ENCODE measurements at regions not wholly inside any gene's neighbourhood (a gene's known extent, or its start where the extent isn't known, plus 50 kb on each side); places are given as distances from the start of the nearest gene placed in this dataset.
"Not testable (repeated sequence)": the region's sequence is repeated elsewhere in the genome, so short reads cannot be mapped to it uniquely, and the experiment has no call there.

DNA sequence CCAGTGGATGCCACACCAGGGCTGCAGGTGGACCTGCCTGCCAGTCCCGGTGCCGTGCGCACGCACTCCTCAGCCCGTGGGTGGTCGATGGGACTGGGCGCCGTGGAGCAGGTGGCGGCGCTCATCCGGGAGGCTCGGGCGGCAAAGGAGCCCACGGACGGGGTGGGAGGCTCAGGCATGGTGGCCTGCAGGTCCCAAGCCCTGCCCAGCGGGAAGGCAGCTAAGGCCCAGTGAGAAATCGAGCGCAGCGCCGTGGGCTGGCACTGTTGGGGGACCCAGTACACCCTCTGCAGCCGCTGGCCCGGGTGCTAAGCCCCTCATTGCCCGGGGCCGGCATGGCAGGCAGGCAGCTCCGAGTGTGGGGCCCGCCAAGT lies 1171.8 kb upstream of the B3GALT2 start:
- Histone ChIP-seq H3K9me3 (no peaks in the 10 kb centered on the region), H3K27me3 (ENCODE audit: low read depth) (no peaks in the 10 kb centered on the region), H3K4me3 (no peak overlapping the region), H3K4me1 (no peaks in the 10 kb centered on the region), H3K36me3 (replicated peaks) (no peaks in the 10 kb centered on the region)
- no peak for DNase-seq (ENCODE audit: low spot score in 2 of 2)
- in situ Hi-C loops (cut with MboI; ENCODE audit: low sequenced_read_pairs): no loop called here

DNA sequence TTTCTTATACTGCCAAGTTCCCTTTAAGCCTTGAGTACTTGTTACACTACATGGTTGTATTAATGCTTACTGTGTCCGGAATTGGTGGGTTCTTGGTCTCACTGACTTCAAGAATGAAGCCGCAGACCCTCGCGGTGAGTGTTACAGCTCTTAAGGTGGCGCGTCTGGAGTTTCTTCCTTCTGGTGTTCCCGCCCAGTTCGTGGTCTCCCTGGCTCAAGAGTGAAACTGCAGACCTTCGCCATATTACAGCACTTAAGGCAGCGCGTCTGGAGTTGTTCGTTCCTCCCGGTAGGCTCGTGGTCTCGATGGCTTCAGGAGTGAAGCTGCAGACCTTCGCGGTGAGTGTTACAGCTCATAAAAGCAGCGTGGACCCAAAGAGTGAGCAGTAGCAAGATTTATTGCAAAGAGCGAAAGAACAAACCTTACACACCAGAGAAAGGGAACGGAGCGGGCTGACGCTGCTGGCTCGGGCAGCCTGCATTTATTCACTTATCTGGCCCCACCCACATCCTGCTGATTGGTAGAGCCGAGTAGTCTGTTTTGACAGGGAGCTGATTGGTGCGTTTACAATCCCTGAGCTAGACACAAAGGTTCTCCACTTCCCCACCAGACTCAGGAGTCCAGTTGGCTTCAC lies 1171.3 kb upstream of the B3GALT2 start:
- H3K27me3 ChIP-seq (ENCODE audit: low read depth); in situ Hi-C loops (cut with MboI; ENCODE audit: low sequenced_read_pairs); H3K9me3 ChIP-seq; H3K36me3 ChIP-seq (replicated peaks); H3K4me1 ChIP-seq; DNase-seq (ENCODE audit: low spot score in 2 of 2); H3K4me3 ChIP-seq: not testable (repeated sequence)

DNA sequence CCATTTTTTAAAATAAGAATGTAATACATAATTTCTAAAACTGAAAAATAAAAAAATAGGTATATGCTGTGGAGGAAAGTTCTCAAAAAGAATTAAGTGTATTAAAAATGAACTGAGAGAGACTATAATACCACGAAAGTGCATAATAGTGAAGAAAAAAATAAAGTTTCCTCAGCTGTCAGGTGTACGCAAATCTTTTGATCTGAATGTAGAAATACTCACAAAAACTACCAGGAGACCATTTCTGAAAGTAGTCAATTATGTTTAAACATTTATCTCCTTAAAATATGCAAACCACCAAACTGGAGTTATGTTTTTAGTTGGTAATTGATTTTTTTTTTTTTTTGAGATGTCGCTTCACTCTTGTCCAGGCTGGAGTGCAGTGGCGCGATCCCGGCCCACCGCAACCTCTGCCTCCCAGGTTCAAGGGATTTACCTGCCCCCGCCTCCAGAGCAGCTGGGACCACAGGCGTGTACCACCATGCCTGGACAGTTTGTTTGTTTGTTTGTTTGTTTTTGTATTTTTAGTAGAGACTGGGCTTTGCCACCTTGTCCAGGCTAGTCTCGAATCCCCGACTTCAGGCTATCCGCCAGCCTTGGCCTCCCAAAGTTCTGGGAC lies 1169.2 kb upstream of the B3GALT2 start:
- no peak for DNase-seq (ENCODE audit: low spot score in 2 of 2)
- in situ Hi-C loops (cut with MboI; ENCODE audit: low sequenced_read_pairs): no loop called here

DNA sequence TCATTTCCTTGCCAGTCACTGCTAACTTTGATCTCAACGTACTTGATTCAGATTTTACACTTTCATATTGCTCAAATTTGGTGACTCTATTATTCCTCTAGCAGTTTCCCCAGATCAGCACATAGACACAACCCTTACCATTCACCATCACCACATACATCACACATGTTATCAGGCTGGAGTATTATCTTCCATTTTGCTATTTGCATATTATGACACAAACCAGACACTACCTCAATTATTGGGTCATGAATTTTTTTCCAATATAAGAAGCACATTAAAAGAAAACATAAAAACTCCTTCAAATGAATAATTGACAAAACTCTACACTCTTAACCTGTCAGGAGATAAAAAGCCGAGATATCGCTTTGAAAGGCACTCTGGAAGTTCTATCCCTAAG lies 1166.7 kb upstream of the B3GALT2 start:
- Histone ChIP-seq H3K4me3 (no peak overlapping the region), H3K36me3 (replicated peaks) (no peaks in the 10 kb centered on the region), H3K4me1 (no peaks in the 10 kb centered on the region), H3K9me3 (no peaks in the 10 kb centered on the region), H3K27me3 (ENCODE audit: low read depth) (no peaks in the 10 kb centered on the region)
- DNase-seq (ENCODE audit: low spot score in 2 of 2): no peak
- in situ Hi-C loops (cut with MboI; ENCODE audit: low sequenced_read_pairs): no loop called here

More for the DNA sequence above, 1169.2 kb upstream of the B3GALT2 start:
- Histone ChIP-seq H3K36me3 (replicated peaks) (no peaks in the 10 kb centered on the region), H3K27me3 (ENCODE audit: low read depth) (no peaks in the 10 kb centered on the region), H3K9me3 (no peaks in the 10 kb centered on the region), H3K4me3 (no peak overlapping the region), H3K4me1 (no peaks in the 10 kb centered on the region)

DNA sequence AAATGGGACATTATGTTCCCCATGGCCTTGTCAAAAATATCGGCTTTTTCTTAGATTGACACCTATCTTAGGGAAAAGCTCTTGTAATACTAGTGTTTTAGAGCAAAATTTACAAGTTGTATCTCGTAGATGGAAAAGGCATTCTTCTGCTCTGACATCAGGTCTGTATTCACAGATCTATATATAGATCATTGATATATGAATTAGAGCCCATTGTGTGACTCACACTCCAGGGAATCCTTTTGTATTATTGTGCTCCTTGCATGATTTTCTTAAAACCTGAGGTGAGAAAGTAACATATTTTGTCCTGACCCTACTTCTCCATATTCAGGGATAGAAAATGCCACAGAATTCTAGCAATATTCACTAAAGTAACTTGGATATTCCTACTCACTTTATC lies 1160.8 kb upstream of the B3GALT2 start:
- H3K4me1 ChIP-seq: no peaks in the 10 kb centered on the region
- no peaks in the 10 kb centered on the region for H3K9me3 ChIP-seq
- H3K36me3 ChIP-seq (replicated peaks): no peaks in the 10 kb centered on the region
- in situ Hi-C loops (cut with MboI; ENCODE audit: low sequenced_read_pairs): no loop called here
- no peak overlapping the region for H3K4me3 ChIP-seq
- H3K27me3 ChIP-seq (ENCODE audit: low read depth): no peaks in the 10 kb centered on the region
- DNase-seq (ENCODE audit: low spot score in 2 of 2): no peak

DNA sequence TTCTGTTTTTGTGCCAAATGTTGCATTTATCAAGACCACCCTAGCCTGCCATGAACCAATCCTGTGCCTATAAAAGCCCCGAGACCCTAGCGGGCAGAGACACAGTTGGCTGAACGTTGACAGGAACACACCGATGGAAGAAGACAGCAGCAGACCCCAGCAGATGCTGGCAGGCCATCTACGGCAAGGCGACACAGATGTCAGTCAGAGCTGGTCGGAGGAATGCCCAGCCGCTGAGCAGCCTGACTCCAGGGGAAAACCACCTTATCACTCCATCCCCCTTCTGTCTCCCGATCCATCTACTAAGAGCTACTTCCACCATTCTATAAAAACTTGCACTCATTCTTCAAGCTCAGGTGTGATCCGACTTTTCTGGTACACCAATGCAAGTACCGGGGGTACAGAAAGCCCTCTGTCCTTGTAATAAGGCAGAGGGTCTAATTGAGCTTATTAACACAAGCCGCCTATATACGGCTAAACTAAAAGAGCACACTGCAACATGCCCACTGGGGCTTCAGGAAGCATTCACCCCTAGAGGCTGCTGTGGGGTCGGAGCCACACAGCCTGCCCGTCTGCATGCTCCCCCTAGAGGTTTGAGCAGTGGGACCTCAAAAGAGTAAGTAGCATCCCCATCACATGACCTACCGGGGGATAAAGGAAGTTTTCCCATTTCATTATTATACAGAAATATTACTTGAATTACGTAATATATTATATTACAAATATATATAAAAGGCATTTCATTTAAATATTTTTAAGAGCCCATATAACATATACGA lies 1156.3 kb upstream of the B3GALT2 start:
- no peak overlapping the region for H3K4me3 ChIP-seq
- in situ Hi-C loops (cut with MboI; ENCODE audit: low sequenced_read_pairs): no loop called here

DNA sequence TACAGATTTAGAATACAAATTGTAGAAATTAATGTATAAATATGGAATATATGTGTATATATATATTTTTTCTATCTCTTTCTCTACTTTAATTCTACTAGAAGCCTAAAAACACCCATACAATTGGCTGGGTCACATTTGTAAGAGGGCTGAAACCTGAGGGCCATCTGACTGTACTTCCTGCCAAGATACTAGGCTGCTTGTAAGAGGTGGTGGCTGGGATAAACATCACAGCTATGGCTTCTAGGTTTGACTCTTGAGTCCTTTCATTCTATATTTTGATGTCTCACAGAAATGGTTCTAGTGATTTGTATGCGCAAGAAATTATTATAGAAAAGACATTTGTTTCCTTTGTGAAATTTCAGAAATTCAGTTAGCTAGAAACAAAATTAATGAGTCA lies 1155.2 kb upstream of the B3GALT2 start:
- H3K4me3 ChIP-seq: no peak overlapping the region
- no peaks in the 10 kb centered on the region for H3K4me1 ChIP-seq
- in situ Hi-C loops (cut with MboI; ENCODE audit: low sequenced_read_pairs): no loop called here
- no peaks in the 10 kb centered on the region for H3K27me3 ChIP-seq (ENCODE audit: low read depth)
- H3K9me3 ChIP-seq: no peaks in the 10 kb centered on the region
- DNase-seq (ENCODE audit: low spot score in 2 of 2): no peak
- no peaks in the 10 kb centered on the region for H3K36me3 ChIP-seq (replicated peaks)

More for the DNA sequence above, 1156.3 kb upstream of the B3GALT2 start:
- peak in 1 of 2 experiments; percentile 24 for DNase-seq (ENCODE audit: low spot score in 2 of 2)
- Histone ChIP-seq H3K27me3 (ENCODE audit: low read depth) (no peaks in the 10 kb centered on the region), H3K9me3 (no peaks in the 10 kb centered on the region), H3K4me1 (no peaks in the 10 kb centered on the region), H3K36me3 (replicated peaks) (no peaks in the 10 kb centered on the region)

DNA sequence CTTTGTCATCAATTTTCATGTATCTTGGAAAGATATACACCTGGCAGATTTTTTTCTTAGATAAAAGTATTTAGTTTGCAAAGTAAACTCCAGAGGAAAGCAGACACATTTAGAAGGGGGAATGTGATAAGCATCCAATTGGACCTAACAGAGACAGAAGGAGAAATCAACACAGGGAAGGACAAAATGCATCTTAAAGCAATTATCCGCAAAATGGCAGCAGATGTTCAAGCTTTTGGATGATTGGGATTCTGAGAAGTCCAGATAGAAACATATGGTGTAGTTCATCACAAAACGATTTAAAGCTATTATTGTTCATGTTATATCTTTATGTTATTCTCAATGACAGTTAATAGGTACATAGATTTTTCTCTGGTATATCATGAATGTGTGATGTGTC lies 1153.1 kb upstream of the B3GALT2 start:
- Histone ChIP-seq H3K9me3 (no peaks in the 10 kb centered on the region), H3K4me3 (no peak overlapping the region), H3K36me3 (replicated peaks) (no peaks in the 10 kb centered on the region), H3K27me3 (ENCODE audit: low read depth) (no peaks in the 10 kb centered on the region), H3K4me1 (no peaks in the 10 kb centered on the region)
- no peak for DNase-seq (ENCODE audit: low spot score in 2 of 2)
- in situ Hi-C loops (cut with MboI; ENCODE audit: low sequenced_read_pairs): no loop called here

DNA sequence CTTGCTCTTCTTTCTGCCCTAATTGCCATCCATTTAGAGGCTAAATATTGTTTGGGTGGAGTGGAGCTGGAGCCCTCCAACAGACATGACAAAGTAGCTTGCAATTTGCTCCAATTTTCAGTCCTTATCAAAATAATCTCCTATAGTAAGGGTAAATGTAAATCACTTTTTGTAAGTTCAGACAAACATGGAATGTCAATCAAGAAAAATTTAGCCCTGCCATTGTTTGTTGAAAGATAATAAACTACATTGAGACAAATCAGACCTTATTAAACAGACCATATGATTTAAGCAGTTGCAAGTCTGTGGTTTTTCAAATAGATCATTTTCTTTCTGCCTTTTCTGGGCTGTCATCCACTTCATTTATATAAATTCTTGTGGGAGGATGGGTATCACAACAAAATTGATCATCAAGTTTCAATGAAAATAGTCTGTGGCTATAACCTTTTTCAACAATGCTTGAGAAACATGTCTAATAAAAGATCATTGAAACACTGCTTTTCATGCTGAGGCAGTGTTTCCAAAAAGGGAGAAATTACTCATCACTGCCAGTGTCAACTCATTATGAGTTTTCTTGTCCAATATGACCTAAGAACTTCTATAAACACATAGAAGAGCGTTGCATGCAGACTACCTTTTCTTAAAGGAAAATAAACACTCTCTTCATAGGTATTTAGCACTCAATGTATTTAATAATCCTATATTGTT lies 1152.0 kb upstream of the B3GALT2 start:
- no peak overlapping the region for H3K4me3 ChIP-seq
- no peaks in the 10 kb centered on the region for H3K27me3 ChIP-seq (ENCODE audit: low read depth)
- no peaks in the 10 kb centered on the region for H3K9me3 ChIP-seq
- no peaks in the 10 kb centered on the region for H3K4me1 ChIP-seq
- in situ Hi-C loops (cut with MboI; ENCODE audit: low sequenced_read_pairs): no loop called here
- no peaks in the 10 kb centered on the region for H3K36me3 ChIP-seq (replicated peaks)
- DNase-seq (ENCODE audit: low spot score in 2 of 2): no peak

DNA sequence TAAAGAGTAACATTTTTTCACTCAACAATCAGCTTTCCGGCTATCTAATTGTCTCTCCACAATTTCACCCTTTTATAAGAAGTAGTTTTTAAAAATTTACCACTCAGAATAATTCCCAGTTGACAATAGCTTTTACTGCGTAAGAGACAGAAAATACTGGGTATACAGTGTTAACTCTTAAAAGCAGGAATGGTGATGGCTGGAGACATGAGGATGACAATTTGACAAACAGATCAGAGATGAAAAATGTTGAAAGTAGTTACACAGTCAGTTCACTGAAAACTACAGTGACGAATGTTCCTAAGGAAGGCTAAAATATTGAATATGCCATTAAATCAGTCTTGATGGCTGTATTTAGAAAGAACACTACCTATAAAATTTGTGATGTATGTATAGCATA lies 1146.8 kb upstream of the B3GALT2 start:
- H3K4me3 ChIP-seq: no peak overlapping the region
- in situ Hi-C loops (cut with MboI; ENCODE audit: low sequenced_read_pairs): no loop called here
- H3K27me3 ChIP-seq (ENCODE audit: low read depth): no peaks in the 10 kb centered on the region
- no peaks in the 10 kb centered on the region for H3K9me3 ChIP-seq
- no peak for DNase-seq (ENCODE audit: low spot score in 2 of 2)
- H3K36me3 ChIP-seq (replicated peaks): no peaks in the 10 kb centered on the region
- no peaks in the 10 kb centered on the region for H3K4me1 ChIP-seq

DNA sequence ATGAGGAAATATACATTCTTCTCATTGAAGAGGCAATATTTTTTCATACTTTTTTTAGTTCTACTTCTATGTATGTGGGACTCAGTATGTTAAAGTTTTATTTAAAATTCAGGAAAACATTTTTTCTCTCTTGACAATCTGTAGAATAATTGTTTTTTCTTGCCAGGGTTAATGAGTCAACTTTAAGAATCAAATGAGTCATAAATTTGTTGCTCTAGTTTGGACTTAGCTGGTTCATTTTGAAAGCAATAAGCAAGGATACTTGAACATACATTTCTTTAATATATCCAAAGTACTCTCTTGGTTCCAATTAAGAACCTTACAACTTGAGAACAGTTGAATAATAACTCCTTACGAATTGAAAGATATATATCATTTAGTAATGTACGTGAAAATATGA lies 1145.3 kb upstream of the B3GALT2 start:
- Histone ChIP-seq H3K4me3 (no peak overlapping the region), H3K9me3 (no peaks in the 10 kb centered on the region), H3K27me3 (ENCODE audit: low read depth) (no peaks in the 10 kb centered on the region), H3K4me1 (no peaks in the 10 kb centered on the region), H3K36me3 (replicated peaks) (no peaks in the 10 kb centered on the region)
- no peak for DNase-seq (ENCODE audit: low spot score in 2 of 2)
- in situ Hi-C loops (cut with MboI; ENCODE audit: low sequenced_read_pairs): no loop called here

DNA sequence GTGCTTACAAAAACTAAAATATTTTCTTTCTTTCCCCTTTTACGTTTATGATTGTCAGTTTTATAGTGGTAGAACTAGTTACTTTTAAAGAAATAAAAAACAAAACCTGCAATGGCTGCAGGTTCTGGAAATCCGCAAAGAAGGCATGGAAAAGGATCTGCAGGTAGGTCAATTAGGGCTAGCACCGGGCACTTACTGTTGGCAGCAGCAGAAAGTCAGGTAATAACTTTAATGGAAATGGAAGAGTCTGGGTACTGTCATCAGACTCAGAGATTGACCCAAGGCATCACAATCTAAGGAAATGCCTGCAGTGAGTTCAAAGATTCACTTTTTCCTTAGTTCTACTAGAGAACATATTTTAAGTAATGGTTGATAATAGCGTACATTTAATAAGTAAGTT lies 1136.3 kb upstream of the B3GALT2 start:
- no peaks in the 10 kb centered on the region for H3K36me3 ChIP-seq (replicated peaks)
- H3K9me3 ChIP-seq: no peaks in the 10 kb centered on the region
- H3K4me3 ChIP-seq: no peak overlapping the region
- no peaks in the 10 kb centered on the region; the same call in 1 of the 2 replicates for H3K27me3 ChIP-seq (ENCODE audit: low read depth)
- DNase-seq (ENCODE audit: low spot score in 2 of 2): no peak
- no peaks in the 10 kb centered on the region for H3K4me1 ChIP-seq
- in situ Hi-C loops (cut with MboI; ENCODE audit: low sequenced_read_pairs): no loop called here

DNA sequence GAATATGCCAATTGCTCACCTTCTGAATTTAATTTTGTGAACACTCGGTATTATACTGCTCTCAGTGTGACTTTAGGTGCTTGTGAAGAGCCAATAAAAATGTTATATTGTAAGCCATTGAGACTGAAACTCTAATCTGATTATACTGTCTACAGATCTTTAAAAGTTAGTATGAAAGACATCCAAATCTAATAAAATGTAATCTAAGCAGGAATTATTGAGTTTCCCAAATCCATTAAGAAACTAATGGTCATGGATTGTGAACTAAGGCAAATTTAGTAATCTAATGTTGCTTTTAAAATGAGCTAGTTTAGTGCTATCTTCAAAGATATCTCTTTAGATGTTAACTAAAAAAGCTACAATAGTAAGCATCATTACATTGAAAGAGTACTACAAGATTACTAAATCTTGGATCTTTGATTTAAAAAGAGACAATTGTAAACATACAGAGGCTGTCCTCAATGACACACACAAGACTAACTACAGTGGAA lies 1132.4 kb upstream of the B3GALT2 start:
- in situ Hi-C loops (cut with MboI; ENCODE audit: low sequenced_read_pairs): no loop called here
- DNase-seq (ENCODE audit: low spot score in 2 of 2): no peak

DNA sequence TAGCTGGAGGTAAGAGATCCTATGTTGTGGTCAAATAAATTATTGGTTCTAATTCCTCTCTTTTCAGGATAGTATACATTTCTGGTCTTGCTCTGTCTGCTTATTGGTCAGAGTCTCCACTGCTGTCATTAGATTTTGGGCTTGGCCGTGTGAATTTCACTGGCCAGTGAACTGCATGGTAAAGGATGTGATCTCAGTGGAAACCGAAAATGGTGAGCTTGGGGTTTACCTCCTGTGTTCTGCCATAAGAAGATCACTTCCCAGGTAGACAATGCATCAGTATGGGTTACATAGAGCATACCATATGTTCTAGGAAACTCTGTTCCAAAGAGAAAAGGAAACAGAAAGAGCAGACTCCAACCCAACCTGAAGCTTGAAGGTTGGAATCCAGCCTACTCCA lies 1123.3 kb upstream of the B3GALT2 start:
- in situ Hi-C loops (cut with MboI; ENCODE audit: low sequenced_read_pairs): no loop called here
- H3K36me3 ChIP-seq (replicated peaks): no peaks in the 10 kb centered on the region
- H3K27me3 ChIP-seq (ENCODE audit: low read depth): no peaks in the 10 kb centered on the region
- no peak for DNase-seq (ENCODE audit: low spot score in 2 of 2)
- no peaks in the 10 kb centered on the region for H3K4me1 ChIP-seq
- H3K4me3 ChIP-seq: no peak overlapping the region
- H3K9me3 ChIP-seq: no peaks in the 10 kb centered on the region

More for the DNA sequence above, 1132.4 kb upstream of the B3GALT2 start:
- no peaks in the 10 kb centered on the region for H3K36me3 ChIP-seq (replicated peaks)
- H3K9me3 ChIP-seq: no peaks in the 10 kb centered on the region
- H3K4me3 ChIP-seq: no peak overlapping the region
- no peaks in the 10 kb centered on the region for H3K27me3 ChIP-seq (ENCODE audit: low read depth)
- H3K4me1 ChIP-seq: no peaks in the 10 kb centered on the region
